SK-N-SH treated with all-trans-retinoic acid at 6 μM for 48 hours (cell line): ENCODE measurements at regions not wholly inside any gene's neighbourhood (a gene's known extent, or its start where the extent isn't known, plus 50 kb on each side); places are given as distances from the start of the nearest gene placed in this dataset.

Experiments used
- ARNTL ChIP-seq: fragments of 450-650 bp; formaldehyde crosslinking; IDR thresholded peaks from 2 replicates; pipeline ENCODE4 v1.5.0; 2020; ENCODE audit warnings: low read depth, mild to moderate bottlenecking, moderate library complexity, borderline replicate concordance
- BACH2 ChIP-seq: fragments of 250-450 bp; sonication (Bioruptor Pico); IDR thresholded peaks from 2 replicates; pipeline ENCODE4 v1.9.0; 2021; ENCODE audit warnings: mild to moderate bottlenecking, borderline replicate concordance
- CSDC2 ChIP-seq: fragments of 250-450 bp; sonication (Bioruptor Pico); IDR thresholded peaks from 2 replicates; pipeline ENCODE4 v1.5.0; 2020; ENCODE audit warnings: mild to moderate bottlenecking, moderate library complexity
- OSR1 ChIP-seq: fragments of 250-450 bp; sonication (Bioruptor Pico); IDR thresholded peaks from 2 replicates; pipeline ENCODE4 v1.8.0; 2022; ENCODE audit warnings: moderate library complexity, mild to moderate bottlenecking, inconsistent platforms
- PPARA ChIP-seq: fragments of 250-450 bp; sonication (Bioruptor Pico); IDR thresholded peaks from 2 replicates; pipeline ENCODE4 v1.5.0; 2020; ENCODE audit warnings: mild to moderate bottlenecking, borderline replicate concordance
- RARB ChIP-seq: fragments of 250-450 bp; sonication (Bioruptor Pico); IDR thresholded peaks from 2 replicates; pipeline ENCODE4 v1.8.0; 2021; ENCODE audit warnings: mild to moderate bottlenecking, moderate library complexity
- SNAI2 ChIP-seq: fragments of 250-450 bp; sonication (Bioruptor Pico); IDR thresholded peaks from 2 replicates; pipeline ENCODE4 v1.5.0; 2020; ENCODE audit warnings: mild to moderate bottlenecking, moderate library complexity
- TCF4 ChIP-seq: fragments of 250-450 bp; sonication (Bioruptor Pico); IDR thresholded peaks from 2 replicates; pipeline ENCODE4 v1.8.0; 2021; ENCODE audit warnings: mild to moderate bottlenecking, moderate library complexity, borderline replicate concordance
- ZFP30 ChIP-seq: fragments of 450-650 bp; formaldehyde crosslinking; IDR thresholded peaks from 2 replicates; pipeline ENCODE4 v1.5.0; 2022; ENCODE audit warnings: mild to moderate bottlenecking, moderate library complexity
- ZNF565 ChIP-seq: fragments of 450-650 bp; formaldehyde crosslinking; conservative IDR thresholded peaks from 2 replicates; pipeline ENCODE4 v1.5.0; 2020; ENCODE audit warnings: low read depth, mild to moderate bottlenecking, moderate library complexity
- ZNF70 ChIP-seq: fragments of 450-650 bp; formaldehyde crosslinking; IDR thresholded peaks from 2 replicates; pipeline ENCODE4 v1.5.0; 2020; ENCODE audit warnings: mild to moderate bottlenecking, moderate library complexity
- TF ChIP-seq, protein P1 (sequence below): fragments of 250-450 bp; sonication (Bioruptor Pico); IDR thresholded peaks from 2 replicates; pipeline ENCODE4 v1.8.0; 2020; ENCODE audit warnings: mild to moderate bottlenecking, moderate library complexity, borderline replicate concordance
- TF ChIP-seq, protein P2 (sequence below): fragments of 250-450 bp; sonication (Bioruptor Pico); IDR thresholded peaks from 2 replicates; pipeline ENCODE4 v1.8.0; 2021; ENCODE audit warnings: low read depth, mild to moderate bottlenecking, moderate library complexity, borderline replicate concordance
- TF ChIP-seq, protein P3 (sequence below): fragments of 250-450 bp; sonication (Bioruptor Pico); IDR thresholded peaks from 2 replicates; pipeline ENCODE4 v1.5.1; 2020; ENCODE audit warnings: low read depth, mild to moderate bottlenecking, moderate library complexity

DNA sequence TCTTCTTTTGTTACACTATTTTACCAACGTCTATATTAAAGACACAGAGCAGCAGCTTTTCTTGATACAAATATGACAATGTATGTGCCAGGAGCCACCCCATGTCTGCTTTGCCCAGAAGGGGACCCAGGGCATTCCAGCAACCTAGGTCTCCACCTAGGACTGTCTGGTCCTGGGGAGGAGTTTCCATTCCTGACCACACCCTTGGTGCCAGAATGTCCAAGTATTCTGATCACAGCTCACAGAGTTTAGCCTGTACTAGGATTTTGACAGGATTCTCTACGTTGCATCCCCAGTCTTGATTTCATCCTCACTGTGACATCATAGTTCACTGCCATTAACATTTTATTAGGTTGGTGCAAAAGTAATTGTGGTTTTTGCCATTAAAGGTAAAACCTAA lies 224.7 kb downstream of the SREK1 start:
- no peak for TF ChIP-seq ZFP30
- TF ChIP-seq RARB (CRISPR knock-in tag): no peak
- TF ChIP-seq PPARA (CRISPR knock-in tag): no peak
- no peak for TF ChIP-seq TCF4 (CRISPR knock-in tag)
- TF ChIP-seq, protein P1, sequence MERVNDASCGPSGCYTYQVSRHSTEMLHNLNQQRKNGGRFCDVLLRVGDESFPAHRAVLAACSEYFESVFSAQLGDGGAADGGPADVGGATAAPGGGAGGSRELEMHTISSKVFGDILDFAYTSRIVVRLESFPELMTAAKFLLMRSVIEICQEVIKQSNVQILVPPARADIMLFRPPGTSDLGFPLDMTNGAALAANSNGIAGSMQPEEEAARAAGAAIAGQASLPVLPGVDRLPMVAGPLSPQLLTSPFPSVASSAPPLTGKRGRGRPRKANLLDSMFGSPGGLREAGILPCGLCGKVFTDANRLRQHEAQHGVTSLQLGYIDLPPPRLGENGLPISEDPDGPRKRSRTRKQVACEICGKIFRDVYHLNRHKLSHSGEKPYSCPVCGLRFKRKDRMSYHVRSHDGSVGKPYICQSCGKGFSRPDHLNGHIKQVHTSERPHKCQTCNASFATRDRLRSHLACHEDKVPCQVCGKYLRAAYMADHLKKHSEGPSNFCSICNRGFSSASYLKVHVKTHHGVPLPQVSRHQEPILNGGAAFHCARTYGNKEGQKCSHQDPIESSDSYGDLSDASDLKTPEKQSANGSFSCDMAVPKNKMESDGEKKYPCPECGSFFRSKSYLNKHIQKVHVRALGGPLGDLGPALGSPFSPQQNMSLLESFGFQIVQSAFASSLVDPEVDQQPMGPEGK (CRISPR knock-in tag): no peak
- TF ChIP-seq OSR1 (CRISPR knock-in tag): no peak
- no peak for TF ChIP-seq ZNF565 (CRISPR knock-in tag)
- no peak for TF ChIP-seq ARNTL (CRISPR knock-in tag)
- TF ChIP-seq, protein P2, sequence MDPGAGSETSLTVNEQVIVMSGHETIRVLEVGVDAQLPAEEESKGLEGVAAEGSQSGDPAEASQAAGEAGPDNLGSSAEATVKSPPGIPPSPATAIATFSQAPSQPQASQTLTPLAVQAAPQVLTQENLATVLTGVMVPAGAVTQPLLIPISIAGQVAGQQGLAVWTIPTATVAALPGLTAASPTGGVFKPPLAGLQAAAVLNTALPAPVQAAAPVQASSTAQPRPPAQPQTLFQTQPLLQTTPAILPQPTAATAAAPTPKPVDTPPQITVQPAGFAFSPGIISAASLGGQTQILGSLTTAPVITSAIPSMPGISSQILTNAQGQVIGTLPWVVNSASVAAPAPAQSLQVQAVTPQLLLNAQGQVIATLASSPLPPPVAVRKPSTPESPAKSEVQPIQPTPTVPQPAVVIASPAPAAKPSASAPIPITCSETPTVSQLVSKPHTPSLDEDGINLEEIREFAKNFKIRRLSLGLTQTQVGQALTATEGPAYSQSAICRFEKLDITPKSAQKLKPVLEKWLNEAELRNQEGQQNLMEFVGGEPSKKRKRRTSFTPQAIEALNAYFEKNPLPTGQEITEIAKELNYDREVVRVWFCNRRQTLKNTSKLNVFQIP: no peak
- TF ChIP-seq SNAI2 (CRISPR knock-in tag): no peak
- no peak for TF ChIP-seq CSDC2 (CRISPR knock-in tag)
- TF ChIP-seq BACH2: no peak
- TF ChIP-seq, protein P3, sequence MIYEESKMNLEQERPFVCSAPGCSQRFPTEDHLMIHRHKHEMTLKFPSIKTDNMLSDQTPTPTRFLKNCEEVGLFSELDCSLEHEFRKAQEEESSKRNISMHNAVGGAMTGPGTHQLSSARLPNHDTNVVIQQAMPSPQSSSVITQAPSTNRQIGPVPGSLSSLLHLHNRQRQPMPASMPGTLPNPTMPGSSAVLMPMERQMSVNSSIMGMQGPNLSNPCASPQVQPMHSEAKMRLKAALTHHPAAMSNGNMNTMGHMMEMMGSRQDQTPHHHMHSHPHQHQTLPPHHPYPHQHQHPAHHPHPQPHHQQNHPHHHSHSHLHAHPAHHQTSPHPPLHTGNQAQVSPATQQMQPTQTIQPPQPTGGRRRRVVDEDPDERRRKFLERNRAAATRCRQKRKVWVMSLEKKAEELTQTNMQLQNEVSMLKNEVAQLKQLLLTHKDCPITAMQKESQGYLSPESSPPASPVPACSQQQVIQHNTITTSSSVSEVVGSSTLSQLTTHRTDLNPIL: no peak
- no peak for TF ChIP-seq ZNF70 (CRISPR knock-in tag)
